NCI-H510A treated with DMSO at 0.1 percent for 48 hours (cell line): ENCODE measurements at regions not wholly inside any gene's neighbourhood (a gene's known extent, or its start where the extent isn't known, plus 50 kb on each side); places are given as distances from the start of the nearest gene placed in this dataset.

ENCODE experiments used
- DNase-seq: peaks from one replicate; lab custom pipeline; 2025; lab: John Stamatoyannopoulos, UW

DNA sequence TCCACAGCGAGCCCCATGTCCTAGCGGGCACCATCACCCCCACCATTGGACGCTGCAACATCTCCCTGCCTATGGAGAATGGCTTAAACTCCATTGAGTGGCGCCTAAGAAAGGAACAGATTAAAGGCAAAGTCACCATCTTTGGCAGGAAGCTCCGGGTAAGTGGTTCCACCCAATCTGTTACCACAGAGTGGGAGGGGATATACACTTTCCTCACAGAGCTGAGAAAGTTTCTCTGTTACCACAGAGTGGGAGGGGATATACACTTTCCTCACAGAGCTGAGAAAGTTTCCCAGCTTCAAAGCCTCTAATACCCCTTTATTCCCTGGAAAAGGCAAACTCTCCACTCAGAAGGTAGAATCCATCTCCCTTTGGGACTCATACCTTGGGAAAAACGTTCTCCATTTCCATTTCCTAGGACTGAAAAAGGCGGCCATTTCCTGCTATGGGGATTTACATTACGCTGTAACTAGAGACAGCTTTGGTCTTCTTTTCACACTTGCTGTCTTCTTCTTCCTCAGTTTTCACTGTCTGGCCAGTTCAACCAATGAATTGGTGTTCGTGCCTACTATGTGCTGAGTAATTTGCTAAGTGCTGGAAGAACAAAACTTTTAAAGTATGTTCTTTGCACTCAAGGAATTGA lies 63.4 kb upstream of the WWC1 start:
- DNase-seq: no peak

DNA sequence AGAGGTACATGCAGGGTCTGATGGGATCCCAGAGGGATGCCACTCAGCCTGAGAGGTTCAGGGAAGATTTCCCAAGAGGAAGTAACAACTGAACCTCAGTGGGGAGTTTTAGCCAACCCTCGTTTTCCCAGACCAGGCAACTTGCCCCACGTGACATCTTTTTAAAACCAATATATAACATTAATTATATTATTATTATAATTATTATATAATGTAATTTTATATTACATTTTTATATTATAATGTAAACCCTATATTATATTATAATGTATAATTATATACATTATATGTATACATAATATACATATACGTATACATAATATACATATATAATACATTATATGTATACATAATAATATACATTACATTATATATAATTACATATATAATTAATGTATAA lies 62.8 kb upstream of the WWC1 start:
- DNase-seq: no peak

DNA sequence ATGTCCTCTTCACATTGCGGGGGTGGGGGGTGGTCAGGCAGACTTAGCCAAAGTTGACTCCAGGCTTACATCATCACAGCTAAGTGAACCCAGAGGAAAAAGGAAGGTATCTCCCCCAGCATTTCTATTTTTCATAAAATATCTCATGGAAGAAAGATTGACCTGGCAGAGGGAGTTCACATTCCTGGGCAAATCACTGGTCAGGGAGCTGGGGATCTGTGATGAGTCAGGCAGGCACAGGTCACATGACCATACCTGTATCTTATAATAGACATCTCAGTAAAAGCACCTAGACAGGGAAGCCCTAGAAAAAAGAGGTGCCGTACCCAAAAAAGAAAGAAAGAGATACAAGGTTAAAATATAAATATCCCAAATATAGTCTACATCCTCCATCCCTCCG lies 57.3 kb upstream of the WWC1 start:
- DNase-seq: no peak

DNA sequence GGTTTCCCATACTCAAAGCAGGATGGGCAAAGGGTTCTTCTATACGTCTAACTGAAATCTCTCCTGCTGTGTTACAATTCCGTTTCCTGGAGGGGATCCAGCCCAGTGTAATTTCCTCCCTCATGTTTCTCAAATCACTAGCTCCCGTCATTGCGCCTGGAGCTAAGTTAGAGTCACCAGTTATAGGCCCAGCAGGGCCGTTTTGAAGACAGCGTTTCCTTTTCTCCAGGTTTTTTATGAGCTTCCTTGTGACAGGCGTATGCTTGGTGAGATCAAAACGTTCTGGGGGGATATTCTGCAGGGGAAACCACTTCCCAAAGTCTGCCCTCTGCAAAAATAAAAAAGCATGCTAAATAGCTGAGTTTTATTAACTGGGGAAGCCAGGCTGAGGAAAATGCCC lies 53.0 kb upstream of the WWC1 start:
- DNase-seq: no peak

DNA sequence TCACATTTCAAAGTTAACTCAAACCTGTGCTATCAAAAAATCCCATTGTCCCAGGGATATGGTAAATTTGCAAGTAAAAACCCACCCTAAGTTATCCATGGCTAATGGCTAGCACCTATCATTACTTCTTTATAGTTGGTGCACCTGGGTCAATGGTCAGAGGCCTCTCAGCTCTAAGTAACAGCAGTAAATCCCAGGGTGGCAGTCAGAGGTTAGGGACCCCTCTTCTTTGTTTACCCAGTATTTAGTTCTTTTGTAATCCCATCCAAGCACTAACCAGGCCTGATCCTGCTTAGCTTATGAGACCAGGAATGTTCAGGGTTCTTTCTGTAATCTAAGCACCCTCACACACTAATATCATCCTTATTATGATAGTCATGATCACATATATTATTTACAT lies 52.1 kb upstream of the WWC1 start:
- no peak for DNase-seq
